Skeletal muscle satellite cell (primary cell): ENCODE measurements at regions not wholly inside any gene's neighbourhood (a gene's known extent, or its start where the extent isn't known, plus 50 kb on each side); places are given as distances from the start of the nearest gene placed in this dataset.

Source experiments
- H3K27me3 ChIP-seq: 2 replicates; pipeline ENCODE4 v1.7.0; 2013; ENCODE audit warnings: low read length; ENCODE audit not compliant: control insufficient read depth, insufficient read depth
- H3K36me3 ChIP-seq: 2 replicates; pipeline ENCODE4 v1.7.0; 2013; ENCODE audit warnings: mild to moderate bottlenecking, control low read depth, low read length; ENCODE audit not compliant: insufficient read depth
- H3K4me1 ChIP-seq: 2 replicates; pipeline ENCODE4 v1.7.0; 2013; ENCODE audit warnings: low read length; ENCODE audit not compliant: control insufficient read depth, insufficient read depth
- H3K4me2 ChIP-seq: 2 replicates; pipeline ENCODE4 v1.7.0; 2013; ENCODE audit warnings: mild to moderate bottlenecking, low read length
- H3K4me3 ChIP-seq: 2 replicates; pipeline ENCODE4 v1.7.0; 2013; ENCODE audit warnings: low read length
- H3K9ac ChIP-seq: 2 replicates; pipeline ENCODE4 v1.7.0; 2013; ENCODE audit warnings: mild to moderate bottlenecking, low read depth, low read length, moderate library complexity
- H3K9me3 ChIP-seq: replicated peaks from 2 replicates; pipeline ENCODE4 v1.7.0; 2013; ENCODE audit warnings: mild to moderate bottlenecking, control low read depth, low read length

- Histone ChIP-seq H3K4me3 (no peak overlapping the region), H3K4me1 (peaks cover 4% of the 10 kb centered on the region), H3K36me3 (no peaks in the 10 kb centered on the region), H3K27me3 (peaks cover 14% of the 10 kb centered on the region), H3K9me3 (no peaks in the 10 kb centered on the region), H3K4me2 (no peak overlapping the region), H3K9ac (no peak overlapping the region)
Observed at GRCh38 chr6:79864421-79864820, 82.9 kb downstream of the ELOVL4 start.

- no peaks in the 10 kb centered on the region for H3K36me3 ChIP-seq
- no peak overlapping the region for H3K4me3 ChIP-seq
- peaks cover 14% of the 10 kb centered on the region for H3K27me3 ChIP-seq
- no peak overlapping the region for H3K9ac ChIP-seq
- peaks cover 4% of the 10 kb centered on the region for H3K4me1 ChIP-seq
- H3K4me2 ChIP-seq, result no peak overlapping the region
- H3K9me3 ChIP-seq, result no peaks in the 10 kb centered on the region
Observed at GRCh38 chr6:79864001-79864400, 83.4 kb downstream of the ELOVL4 start.

- no peak overlapping the region for H3K4me2 ChIP-seq
- H3K36me3 ChIP-seq, result no peaks in the 10 kb centered on the region
- peaks cover 4% of the 10 kb centered on the region for H3K4me1 ChIP-seq
- H3K9ac ChIP-seq, result no peak overlapping the region
- H3K4me3 ChIP-seq, result no peak overlapping the region
- no peaks in the 10 kb centered on the region for H3K9me3 ChIP-seq
- H3K27me3 ChIP-seq, result peaks cover 14% of the 10 kb centered on the region
Observed at GRCh38 chr6:79863566-79863965, 83.8 kb downstream of the ELOVL4 start.

DNA sequence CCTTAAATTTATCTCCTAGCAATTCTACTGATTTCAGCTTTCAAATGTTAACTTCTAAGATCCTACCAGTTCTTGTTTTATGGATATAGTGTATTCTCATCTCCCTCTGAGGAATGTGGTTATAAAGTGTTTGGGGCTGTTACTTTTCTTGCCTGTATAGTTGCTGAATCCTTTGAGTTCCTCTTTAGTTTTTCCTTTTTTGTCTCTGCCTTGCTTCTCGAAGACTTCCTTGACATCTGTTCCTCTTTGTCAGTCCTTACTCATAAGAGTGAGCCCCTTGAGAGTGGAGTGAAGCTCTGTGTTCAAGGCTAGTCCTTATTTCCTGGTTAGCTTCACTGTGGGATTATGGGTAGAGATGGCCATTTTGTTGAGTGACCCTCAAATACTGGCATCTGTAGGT is 84.6 kb downstream of the ELOVL4 start:
- Histone ChIP-seq H3K4me3 (no peak overlapping the region), H3K27me3 (peaks cover 14% of the 10 kb centered on the region), H3K9me3 (no peaks in the 10 kb centered on the region), H3K9ac (no peak overlapping the region), H3K4me1 (peaks cover under 1% of the 10 kb centered on the region), H3K36me3 (no peaks in the 10 kb centered on the region), H3K4me2 (no peak overlapping the region)

DNA sequence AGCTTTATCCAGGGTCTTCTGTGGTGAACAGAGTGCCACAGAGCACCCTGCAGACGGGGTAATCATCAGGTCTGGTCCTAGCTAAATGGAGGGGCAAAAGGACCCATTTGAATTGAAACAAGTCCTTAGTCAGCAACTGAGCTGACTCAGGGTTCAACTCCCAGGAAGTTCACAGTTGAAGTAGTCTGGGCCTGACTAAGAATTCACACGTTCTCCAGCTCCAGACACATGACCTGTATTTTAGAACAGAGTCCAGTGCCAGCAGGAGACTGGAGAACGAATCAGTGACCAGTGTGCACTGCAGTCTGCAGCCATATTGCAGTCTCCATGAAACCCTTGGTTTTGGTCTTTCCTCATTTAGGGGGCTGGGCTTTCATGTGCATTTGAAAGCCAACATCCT is 85.2 kb downstream of the ELOVL4 start:
- H3K4me1 ChIP-seq, result no peaks in the 10 kb centered on the region
- peaks cover 14% of the 10 kb centered on the region for H3K27me3 ChIP-seq
- no peak overlapping the region for H3K4me3 ChIP-seq
- H3K9ac ChIP-seq, result no peak overlapping the region
- H3K36me3 ChIP-seq, result no peaks in the 10 kb centered on the region
- no peak overlapping the region for H3K4me2 ChIP-seq
- no peaks in the 10 kb centered on the region for H3K9me3 ChIP-seq

- H3K9ac ChIP-seq, result no peak overlapping the region
- H3K36me3 ChIP-seq, result no peaks in the 10 kb centered on the region
- peaks cover 14% of the 10 kb centered on the region for H3K27me3 ChIP-seq
- H3K4me3 ChIP-seq, result no peak overlapping the region
- H3K4me1 ChIP-seq, result no peaks in the 10 kb centered on the region
- no peak overlapping the region for H3K4me2 ChIP-seq
- H3K9me3 ChIP-seq, result no peaks in the 10 kb centered on the region
Observed at GRCh38 chr6:79861023-79861422, 86.3 kb downstream of the ELOVL4 start.

GRCh38 chr6:79847426-79847825 is 99.9 kb downstream of the ELOVL4 start:
- no peaks in the 10 kb centered on the region for H3K4me1 ChIP-seq
- H3K4me3 ChIP-seq, result no peak overlapping the region
- H3K4me2 ChIP-seq, result no peak overlapping the region
- H3K9me3 ChIP-seq, result no peaks in the 10 kb centered on the region
- H3K9ac ChIP-seq, result no peak overlapping the region
- H3K27me3 ChIP-seq, result peaks cover 2% of the 10 kb centered on the region
- H3K36me3 ChIP-seq, result no peaks in the 10 kb centered on the region

DNA sequence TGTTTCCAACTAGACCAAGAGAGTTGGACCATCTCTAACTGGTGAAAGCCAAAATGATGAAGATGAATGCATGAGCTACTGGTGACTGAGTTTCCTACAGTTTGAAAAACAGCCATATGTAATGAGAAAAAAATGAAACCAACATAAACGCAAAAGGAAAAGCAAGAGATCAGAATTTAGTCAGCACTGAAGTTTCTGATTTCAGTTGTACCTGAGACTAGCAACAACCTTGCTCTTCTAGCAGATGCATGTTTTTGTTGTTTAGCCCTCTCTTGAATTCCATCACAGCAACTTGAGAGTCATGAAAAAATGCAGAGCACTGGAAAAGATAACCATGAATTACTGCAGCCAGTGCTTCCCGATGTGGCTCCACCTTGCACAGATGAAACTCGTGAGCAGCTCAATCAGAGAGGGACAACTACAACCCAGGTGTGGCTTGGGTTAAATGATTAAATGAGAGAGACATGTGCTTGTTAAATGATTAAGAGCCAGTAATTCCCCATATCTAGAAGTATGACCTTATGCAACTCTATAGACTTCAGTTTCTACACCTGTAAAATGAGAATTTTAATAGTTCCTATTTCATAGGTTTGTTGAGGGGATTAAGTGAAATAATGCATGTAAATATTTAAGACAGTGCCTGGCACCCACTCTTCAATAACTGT is 104.8 kb downstream of the ELOVL4 start:
- Histone ChIP-seq H3K27me3 (no peaks in the 10 kb centered on the region), H3K9me3 (no peaks in the 10 kb centered on the region), H3K4me1 (no peaks in the 10 kb centered on the region), H3K4me2 (no peak overlapping the region), H3K36me3 (no peaks in the 10 kb centered on the region), H3K9ac (no peak overlapping the region), H3K4me3 (no peak overlapping the region)

DNA sequence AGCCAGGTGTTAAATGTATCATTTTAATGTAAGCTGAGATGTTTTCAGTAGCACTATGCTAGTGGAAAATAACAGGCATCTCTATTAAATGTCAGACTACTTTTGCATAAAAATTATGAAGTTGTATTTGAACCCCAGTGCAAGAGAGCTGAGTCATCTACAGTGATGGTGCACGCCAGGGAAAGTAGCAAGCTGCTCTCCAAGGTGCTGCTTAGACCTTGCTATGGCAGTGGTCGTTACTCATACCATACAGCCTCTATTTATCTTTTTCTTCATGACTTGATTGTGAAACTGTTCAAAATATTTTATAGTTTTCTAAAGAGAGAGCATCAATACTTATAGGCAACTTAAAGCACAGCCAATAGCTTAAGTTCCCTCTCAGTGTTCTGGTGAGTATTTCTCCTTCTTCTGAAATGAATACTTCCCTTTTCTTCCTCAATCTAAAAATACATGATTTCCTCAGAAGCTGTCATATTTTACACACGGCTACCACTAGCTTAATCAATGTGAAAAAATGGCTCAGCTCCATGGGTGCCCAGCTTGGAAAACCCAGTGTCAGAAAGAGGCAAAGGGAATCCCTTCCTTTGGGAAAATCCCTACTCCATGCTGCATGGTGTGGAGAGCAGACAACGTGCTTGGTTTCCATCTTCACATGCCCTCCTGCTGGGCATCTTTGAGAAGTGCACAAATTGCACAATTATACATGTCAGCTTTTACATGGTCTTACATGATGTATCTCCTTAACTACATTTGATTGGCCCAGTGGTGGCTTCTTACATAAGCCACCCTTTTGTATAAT is 105.6 kb downstream of the ELOVL4 start:
- no peaks in the 10 kb centered on the region for H3K9me3 ChIP-seq
- H3K36me3 ChIP-seq, result no peaks in the 10 kb centered on the region
- no peaks in the 10 kb centered on the region for H3K4me1 ChIP-seq
- H3K4me2 ChIP-seq, result no peak overlapping the region
- no peak overlapping the region for H3K4me3 ChIP-seq
- no peak overlapping the region for H3K9ac ChIP-seq
- H3K27me3 ChIP-seq, result no peaks in the 10 kb centered on the region

GRCh38 chr6:79838851-79839250 is 108.5 kb downstream of the ELOVL4 start:
- Histone ChIP-seq H3K9me3 (no peaks in the 10 kb centered on the region), H3K27me3 (no peaks in the 10 kb centered on the region), H3K4me1 (no peaks in the 10 kb centered on the region), H3K36me3 (no peaks in the 10 kb centered on the region), H3K9ac (no peak overlapping the region), H3K4me2 (no peak overlapping the region), H3K4me3 (no peak overlapping the region)

DNA sequence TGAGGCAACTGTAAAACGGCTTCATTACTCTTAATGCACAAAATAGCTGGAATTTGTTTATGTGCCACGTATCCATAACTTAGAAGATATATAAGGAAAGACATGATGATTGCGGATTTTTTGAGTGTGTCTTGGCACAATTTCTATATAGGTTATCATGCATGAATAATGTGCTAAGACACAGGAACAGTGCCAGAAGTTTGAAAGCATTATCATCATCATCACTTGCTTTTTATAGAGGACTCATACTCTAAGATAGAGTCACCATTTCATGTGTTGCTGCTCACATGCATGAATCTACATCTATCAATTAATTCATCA is 113.4 kb downstream of the ELOVL4 start:
- no peak overlapping the region for H3K4me2 ChIP-seq
- no peak overlapping the region for H3K9ac ChIP-seq
- H3K4me1 ChIP-seq, result no peaks in the 10 kb centered on the region
- no peaks in the 10 kb centered on the region for H3K36me3 ChIP-seq
- H3K9me3 ChIP-seq, result no peaks in the 10 kb centered on the region
- H3K4me3 ChIP-seq, result no peak overlapping the region
- H3K27me3 ChIP-seq, result no peaks in the 10 kb centered on the region
